H1 (cell line): ENCODE measurements at regions not wholly inside any gene's neighbourhood (a gene's known extent, or its start where the extent isn't known, plus 50 kb on each side); places are given as distances from the start of the nearest gene placed in this dataset.

ENCODE experiments used
- CTCF ChIA-PET: fragments of 300-600 bp; sonication (Branson Sonifier 250); formaldehyde crosslinking; loops from one replicate; lab custom pipeline; 2021; ENCODE audit not compliant: partially characterized antibody; lab: Charles Lee
- POLR2A ChIA-PET: fragments of 300-600 bp; sonication (Branson Sonifier 250); formaldehyde crosslinking; loops from one replicate; lab custom pipeline; 2021; ENCODE audit warnings: inconsistent platforms; ENCODE audit not compliant: partially characterized antibody; lab: Charles Lee
- DNase-seq, 2 experiments: peaks; one replicate each; pipeline versions ENCODE4 v3.0.0 to v3.0.0-alpha.2; 2010 to 2022; ENCODE audit warnings: low spot score in 2 of 2, low read depth in 1 of 2, mixed read lengths in 1 of 2
- FAIRE-seq: peaks from 2 replicates; lab custom pipeline; 2011; peaks lifted over from hg19 to GRCh38; lab: Jason Lieb, UNC
- H2AFZ ChIP-seq: 2 replicates; pipeline ENCODE4 v1.8.1; 2012; ENCODE audit warnings: low read length, inconsistent platforms
- H2AK5ac ChIP-seq: 2 replicates; pipeline ENCODE4 v1.6.1; 2013; ENCODE audit warnings: low read depth, low read length
- H2BK120ac ChIP-seq: replicated peaks from 2 replicates; pipeline ENCODE3; 2013; ENCODE audit warnings: low read depth, low read length, inconsistent platforms
- H2BK12ac ChIP-seq: 2 replicates; pipeline ENCODE4 v1.6.1; 2013; ENCODE audit warnings: low read depth, low read length
- H2BK15ac ChIP-seq: 2 replicates; pipeline ENCODE4 v1.6.1; 2013; ENCODE audit warnings: low read length
- H2BK20ac ChIP-seq: 2 replicates; pipeline ENCODE4 v1.6.1; 2013; ENCODE audit warnings: low read length
- H2BK5ac ChIP-seq: 2 replicates; pipeline ENCODE4 v1.6.1; 2013; ENCODE audit warnings: low read depth, low read length
- H3K14ac ChIP-seq: 2 replicates; pipeline ENCODE4 v1.6.1; 2013; ENCODE audit warnings: inconsistent platforms; ENCODE audit not compliant: insufficient read length
- H3K18ac ChIP-seq: 2 replicates; pipeline ENCODE4 v1.6.1; 2013; ENCODE audit warnings: low read length; ENCODE audit errors: extremely low read depth
- H3K23ac ChIP-seq: 2 replicates; pipeline ENCODE4 v1.6.1; 2013; ENCODE audit warnings: inconsistent platforms; ENCODE audit not compliant: insufficient read length
- H3K23me2 ChIP-seq: 2 replicates; pipeline ENCODE4 v1.6.1; 2013; ENCODE audit warnings: low read depth, low read length
- H3K27ac ChIP-seq: 2 replicates; pipeline ENCODE4 v1.6.1; 2011; ENCODE audit warnings: low read depth, low read length, inconsistent platforms
- H3K27me3 ChIP-seq, 4 experiments: replicated peaks in 1 of 4; 1 replicate in 1 of 4; 2 replicates in 3 of 4; pipeline versions ENCODE4 v1.6.1 to v1.8.1; 2011 to 2013; ENCODE audit warnings: low read length in 3 of 4, mild to moderate bottlenecking in 3 of 4, inconsistent platforms in 2 of 4, mixed read lengths in 2 of 4, moderate library complexity in 1 of 4; ENCODE audit not compliant: control insufficient read depth in 3 of 4, insufficient read depth in 3 of 4; ENCODE audit errors: extremely low read depth in 1 of 4
- H3K36me3 ChIP-seq, 4 experiments: 2 replicates each; pipeline versions ENCODE4 v1.6.1 to v1.8.1; 2011 to 2013; ENCODE audit warnings: mild to moderate bottlenecking in 4 of 4, low read length in 3 of 4, moderate library complexity in 2 of 4, control low read depth in 1 of 4, inconsistent platforms in 1 of 4; ENCODE audit not compliant: insufficient read depth in 4 of 4, control insufficient read depth in 2 of 4
- H3K4ac ChIP-seq: replicated peaks from 2 replicates; pipeline ENCODE3; 2013; ENCODE audit warnings: low read length, low read depth, mixed read lengths, inconsistent platforms; ENCODE audit not compliant: insufficient read length
- H3K4me1 ChIP-seq, 4 experiments: replicated peaks in 1 of 4; 1 replicate in 1 of 4; 2 replicates in 3 of 4; pipeline versions ENCODE4 v1.6.1 to v1.8.1; 2011 to 2013; ENCODE audit warnings: low read length in 3 of 4, inconsistent platforms in 2 of 4, mixed read lengths in 1 of 4; ENCODE audit not compliant: insufficient read depth in 4 of 4, control insufficient read depth in 3 of 4
- H3K4me2 ChIP-seq, 2 experiments: 2 replicates each; pipeline versions ENCODE4 v1.6.1 to v1.8.1; 2011 to 2013; ENCODE audit warnings: low read depth in 2 of 2, low read length in 2 of 2, control low read depth in 1 of 2, inconsistent platforms in 1 of 2, mild to moderate bottlenecking in 1 of 2; ENCODE audit not compliant: insufficient read depth in 1 of 2
- H3K4me3 ChIP-seq, 4 experiments: fragments of 200-600, 300-600 bp in 1 of 4; sonication (generic), shearing (Covaris generic), sonication (Bioruptor Twin) in 1 of 4; 2 replicates each; pipeline versions ENCODE4 v1.5.1 to v1.8.1; 2011 to 2016; ENCODE audit warnings: low read length in 4 of 4, low read depth in 3 of 4, control low read depth in 2 of 4, inconsistent platforms in 2 of 4, mild to moderate bottlenecking in 2 of 4, mixed read lengths in 1 of 4, moderate library complexity in 1 of 4; ENCODE audit not compliant: insufficient read depth in 2 of 4; ENCODE audit errors: extremely low read depth in 1 of 4
- H3K56ac ChIP-seq: replicated peaks from 2 replicates; pipeline ENCODE3; 2013; ENCODE audit warnings: low read depth, mild to moderate bottlenecking, mixed read lengths, low read length, inconsistent platforms; ENCODE audit not compliant: insufficient read length
- H3K79me1 ChIP-seq: 2 replicates; pipeline ENCODE4 v1.6.1; 2013; ENCODE audit warnings: low read depth, low read length, control low read depth
- H3K79me2 ChIP-seq, 2 experiments: 2 replicates each; pipeline versions ENCODE4 v1.6.1 to v1.8.1; 2012 to 2013; ENCODE audit warnings: low read length in 2 of 2, mild to moderate bottlenecking in 2 of 2, inconsistent platforms in 1 of 2; ENCODE audit not compliant: insufficient read depth in 2 of 2, control insufficient read depth in 1 of 2
- H3K9ac ChIP-seq, 4 experiments: replicated peaks in 1 of 4; 1 replicate in 1 of 4; 2 replicates in 3 of 4; pipeline versions ENCODE4 v1.6.1 to v1.8.1; 2011 to 2013; ENCODE audit warnings: low read depth in 3 of 4, low read length in 3 of 4, control low read depth in 2 of 4, mild to moderate bottlenecking in 2 of 4, moderate library complexity in 2 of 4, inconsistent platforms in 1 of 4; ENCODE audit errors: extremely low read depth in 1 of 4
- H3K9me3 ChIP-seq, 2 experiments: 2 replicates each; pipeline versions ENCODE4 v1.6.1 to v1.8.1; 2012 to 2013; ENCODE audit warnings: mild to moderate bottlenecking in 2 of 2, moderate library complexity in 2 of 2, control low read depth in 1 of 2, inconsistent platforms in 1 of 2, low read depth in 1 of 2, low read length in 1 of 2, mixed read lengths in 1 of 2; ENCODE audit not compliant: insufficient read depth in 2 of 2
- H4K20me1 ChIP-seq, 2 experiments: replicated peaks in 1 of 2; 2 replicates each; pipeline versions ENCODE3 to v1.8.1; 2011 to 2013; ENCODE audit warnings: inconsistent platforms in 2 of 2, low read length in 2 of 2, mild to moderate bottlenecking in 1 of 2; ENCODE audit not compliant: insufficient read depth in 2 of 2, control insufficient read depth in 1 of 2
- H4K5ac ChIP-seq: 2 replicates; pipeline ENCODE4 v1.6.1; 2013; ENCODE audit warnings: low read length, low read depth, mixed read lengths, inconsistent platforms; ENCODE audit not compliant: insufficient read length
- H4K8ac ChIP-seq: 2 replicates; pipeline ENCODE4 v1.8.0; 2013; ENCODE audit warnings: mild to moderate bottlenecking, moderate library complexity, low read length, inconsistent platforms; ENCODE audit not compliant: insufficient read depth; ENCODE audit errors: extremely low read depth
- H4K91ac ChIP-seq: replicated peaks from 2 replicates; pipeline ENCODE3; 2013; ENCODE audit warnings: low read length, mixed read lengths, inconsistent platforms; ENCODE audit not compliant: insufficient read length
- ASH2L ChIP-seq: fragments of 200-600, 300-600 bp; sonication (generic); IDR thresholded peaks from one replicate; pipeline ENCODE4 v1.7.1; 2017; ENCODE audit warnings: low read length
- CBX5 ChIP-seq: fragments of 300-800, 300-1000 bp; sonication (generic); IDR thresholded peaks from 2 replicates; pipeline ENCODE4 v1.7.1; 2016; ENCODE audit warnings: antibody characterized with exemption, low read length, low read depth
- EP300 ChIP-seq, 2 experiments: IDR thresholded peaks; 1 replicate in 1 of 2; 2 replicates in 1 of 2; pipeline ENCODE4 v1.6.1; 2011 to 2012; ENCODE audit warnings: low read depth in 2 of 2, low read length in 2 of 2, mild to moderate bottlenecking in 2 of 2, borderline replicate concordance in 1 of 2, inconsistent platforms in 1 of 2, moderate library complexity in 1 of 2
- GTF2F1 ChIP-seq: IDR thresholded peaks from 2 replicates; pipeline ENCODE4 v1.6.1; 2012; ENCODE audit warnings: low read depth, low read length, improper control_type of control experiment, borderline replicate concordance
- HDAC2 ChIP-seq, 2 experiments: fragments of 300-600 bp in 1 of 2; sonication (generic) in 1 of 2; IDR thresholded peaks; 2 replicates each; pipeline ENCODE4 v1.6.1; 2011 to 2012; ENCODE audit warnings: low read depth in 2 of 2, low read length in 2 of 2, mild to moderate bottlenecking in 2 of 2, moderate library complexity in 2 of 2, borderline replicate concordance in 1 of 2, inconsistent platforms in 1 of 2
- JUND ChIP-seq: IDR thresholded peaks from 2 replicates; pipeline ENCODE4 v1.6.1; 2011; ENCODE audit warnings: mild to moderate bottlenecking, improper control_type of control experiment, low read length
- RAD21 ChIP-seq, 2 experiments: IDR thresholded peaks in 1 of 2; conservative IDR thresholded peaks in 1 of 2; 2 replicates each; pipeline ENCODE4 v1.6.1; 2011; ENCODE audit warnings: low read depth in 2 of 2, low read length in 2 of 2, improper control_type of control experiment in 1 of 2, inconsistent platforms in 1 of 2, mild to moderate bottlenecking in 1 of 2, moderate library complexity in 1 of 2
- SP1 ChIP-seq: IDR thresholded peaks from 2 replicates; pipeline ENCODE4 v1.6.1; 2011; ENCODE audit warnings: low read depth, low read length
- SP4 ChIP-seq: IDR thresholded peaks from 2 replicates; pipeline ENCODE4 v1.6.1; 2012; ENCODE audit warnings: low read length, inconsistent platforms
- SRF ChIP-seq: IDR thresholded peaks from 2 replicates; pipeline ENCODE4 v1.6.1; 2011; ENCODE audit warnings: mild to moderate bottlenecking, low read depth, low read length, moderate library complexity
- TBP ChIP-seq: IDR thresholded peaks from 2 replicates; pipeline ENCODE4 v1.6.1; 2011; ENCODE audit warnings: low read depth, low read length, improper control_type of control experiment
- TF ChIP-seq, protein P1 (sequence below): IDR thresholded peaks from 2 replicates; pipeline ENCODE4 v1.6.1; 2011; ENCODE audit warnings: low read depth, mild to moderate bottlenecking, low read length; ENCODE audit not compliant: insufficient read depth
- TF ChIP-seq, protein P2 (sequence below): IDR thresholded peaks from 2 replicates; pipeline ENCODE4 v1.6.1; 2012; ENCODE audit warnings: low read length, inconsistent platforms

DNA sequence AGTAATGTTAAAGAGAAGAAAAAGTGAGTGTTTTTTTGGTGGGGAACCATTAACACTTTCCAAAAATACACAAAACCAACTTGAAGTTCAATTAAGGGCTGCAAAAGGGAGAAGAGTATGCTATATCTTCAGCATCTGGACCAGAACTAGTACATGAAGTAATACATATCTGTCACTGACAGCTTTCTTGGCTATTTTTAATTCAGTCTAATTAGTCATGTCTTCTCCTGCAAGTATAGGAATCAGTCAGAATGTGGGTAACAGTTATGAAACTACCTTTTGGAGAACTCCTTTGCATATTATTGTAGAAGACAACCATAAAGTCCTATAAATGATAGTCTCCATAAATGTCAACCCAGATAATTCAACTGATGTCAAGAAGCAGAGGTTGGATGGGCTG lies 901.2 kb downstream of the TTLL7 start:
- FAIRE-seq, result no peak
- Histone ChIP-seq H3K79me2 (no peaks in the 10 kb centered on the region), H2BK15ac (no peak overlapping the region), H4K5ac (no peak overlapping the region), H3K9ac (no peak overlapping the region), H3K27me3 (no peaks in the 10 kb centered on the region), H3K14ac (no peak overlapping the region), H2AFZ (no peak overlapping the region), H4K20me1 (no peaks in the 10 kb centered on the region), H3K4me1 (peaks cover 1 to 4% (median 2%) of the 10 kb centered on the region in 4 experiments; a peak in 3 of 7 replicates), H3K4ac (no peak overlapping the region), H2BK20ac (no peak overlapping the region), H3K56ac (no peak overlapping the region), H2BK5ac (no peak overlapping the region), H3K36me3 (no peaks in the 10 kb centered on the region), H3K79me1 (no peaks in the 10 kb centered on the region), H3K18ac (no peak overlapping the region), H2AK5ac (no peak overlapping the region), H3K23ac (no peak overlapping the region), H3K9me3 (peaks cover 0 to 3% of the 10 kb centered on the region in 2 experiments; a peak in 1 of 4 replicates), H2BK12ac (no peak overlapping the region), H3K4me2 (no peak overlapping the region), H3K27ac (no peak overlapping the region), H4K8ac (no peak overlapping the region), H2BK120ac (no peak overlapping the region), H3K23me2 (no peaks in the 10 kb centered on the region), H3K4me3 (no peak overlapping the region), H4K91ac (no peak overlapping the region)
- TF ChIP-seq JUND (no peak), RAD21 (IDR thresholded peaks at IDR 0.05 in 1 of 2, conservative IDR thresholded peaks at IDR 0.05 in 1 of 2; ENCODE audit: low read depth in 2 of 2, low read length in 2 of 2) (no peak), GTF2F1 (no peak), EP300 (IDR thresholded peaks at IDR 0.05; ENCODE audit: borderline replicate concordance in 1 of 2, low read depth in 2 of 2, low read length in 2 of 2) (no peak), TBP (no peak), SP1 (no peak), SP4 (no peak), HDAC2 (IDR thresholded peaks at IDR 0.05; ENCODE audit: borderline replicate concordance in 1 of 2, low read depth in 2 of 2, low read length in 2 of 2) (no peak), ASH2L (no peak), CBX5 (no peak), SRF (no peak)
- TF ChIP-seq, protein P1, sequence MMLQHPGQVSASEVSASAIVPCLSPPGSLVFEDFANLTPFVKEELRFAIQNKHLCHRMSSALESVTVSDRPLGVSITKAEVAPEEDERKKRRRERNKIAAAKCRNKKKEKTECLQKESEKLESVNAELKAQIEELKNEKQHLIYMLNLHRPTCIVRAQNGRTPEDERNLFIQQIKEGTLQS, result no peak
- TF ChIP-seq, protein P2, sequence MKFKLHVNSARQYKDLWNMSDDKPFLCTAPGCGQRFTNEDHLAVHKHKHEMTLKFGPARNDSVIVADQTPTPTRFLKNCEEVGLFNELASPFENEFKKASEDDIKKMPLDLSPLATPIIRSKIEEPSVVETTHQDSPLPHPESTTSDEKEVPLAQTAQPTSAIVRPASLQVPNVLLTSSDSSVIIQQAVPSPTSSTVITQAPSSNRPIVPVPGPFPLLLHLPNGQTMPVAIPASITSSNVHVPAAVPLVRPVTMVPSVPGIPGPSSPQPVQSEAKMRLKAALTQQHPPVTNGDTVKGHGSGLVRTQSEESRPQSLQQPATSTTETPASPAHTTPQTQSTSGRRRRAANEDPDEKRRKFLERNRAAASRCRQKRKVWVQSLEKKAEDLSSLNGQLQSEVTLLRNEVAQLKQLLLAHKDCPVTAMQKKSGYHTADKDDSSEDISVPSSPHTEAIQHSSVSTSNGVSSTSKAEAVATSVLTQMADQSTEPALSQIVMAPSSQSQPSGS, result no peak
- POLR2A ChIA-PET, result interaction anchor here (0.6 kb wide), 1 partner anchor 20 kb away, joined by 3 read pairs; no protein-coding TSS in a partner anchor
- CTCF ChIA-PET, result no interaction called here
- DNase-seq, result no peak
